Epithelial cell of esophagus (primary cell): ENCODE measurements at regions not wholly inside any gene's neighbourhood (a gene's known extent, or its start where the extent isn't known, plus 50 kb on each side); places are given as distances from the start of the nearest gene placed in this dataset.

Experiments
- DNase-seq: peaks from one replicate; pipeline ENCODE4 v3.0.0; 2010; ENCODE audit warnings: low read depth
- H3K4me3 ChIP-seq: 2 replicates; pipeline ENCODE4 v1.5.1; 2011; ENCODE audit warnings: mild to moderate bottlenecking, low read length, control low read depth
- CTCF ChIP-seq: IDR thresholded peaks from 2 replicates; pipeline ENCODE4 v1.5.1; 2011; ENCODE audit warnings: low read depth, mild to moderate bottlenecking, low read length, control low read depth, inconsistent platforms; ENCODE audit not compliant: insufficient read depth; ENCODE audit errors: missing control alignments

DNA sequence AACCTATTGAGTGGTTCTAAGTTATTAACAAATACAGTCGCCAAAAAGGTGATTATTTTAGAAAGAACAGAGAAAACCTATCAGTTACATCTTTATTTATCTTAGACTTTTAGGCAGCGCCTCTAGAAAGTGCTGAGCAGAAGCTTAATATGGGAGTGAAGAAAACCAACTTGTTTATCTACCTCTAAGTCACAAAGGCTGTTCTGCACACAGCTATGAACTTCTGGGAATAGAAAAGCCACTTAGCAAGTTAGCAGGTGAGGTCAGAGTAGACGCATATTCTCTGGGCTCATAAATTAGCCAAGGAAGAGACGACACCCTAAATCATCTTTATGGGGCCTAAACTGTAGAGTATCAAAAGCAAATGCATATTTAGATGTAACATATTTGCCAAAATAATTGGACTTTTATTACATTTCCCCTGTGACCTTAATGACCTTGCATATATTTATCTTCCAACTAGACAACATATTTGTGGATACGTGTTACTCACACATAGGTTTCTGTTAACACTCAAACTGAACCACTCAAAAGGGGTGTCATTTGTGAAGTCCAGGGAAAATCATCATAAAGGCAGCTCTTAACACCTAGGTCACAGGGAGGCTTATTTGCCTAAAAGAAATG is 267.1 kb downstream of the ADGB start:
- DNase-seq, result peak; percentile 43

DNA sequence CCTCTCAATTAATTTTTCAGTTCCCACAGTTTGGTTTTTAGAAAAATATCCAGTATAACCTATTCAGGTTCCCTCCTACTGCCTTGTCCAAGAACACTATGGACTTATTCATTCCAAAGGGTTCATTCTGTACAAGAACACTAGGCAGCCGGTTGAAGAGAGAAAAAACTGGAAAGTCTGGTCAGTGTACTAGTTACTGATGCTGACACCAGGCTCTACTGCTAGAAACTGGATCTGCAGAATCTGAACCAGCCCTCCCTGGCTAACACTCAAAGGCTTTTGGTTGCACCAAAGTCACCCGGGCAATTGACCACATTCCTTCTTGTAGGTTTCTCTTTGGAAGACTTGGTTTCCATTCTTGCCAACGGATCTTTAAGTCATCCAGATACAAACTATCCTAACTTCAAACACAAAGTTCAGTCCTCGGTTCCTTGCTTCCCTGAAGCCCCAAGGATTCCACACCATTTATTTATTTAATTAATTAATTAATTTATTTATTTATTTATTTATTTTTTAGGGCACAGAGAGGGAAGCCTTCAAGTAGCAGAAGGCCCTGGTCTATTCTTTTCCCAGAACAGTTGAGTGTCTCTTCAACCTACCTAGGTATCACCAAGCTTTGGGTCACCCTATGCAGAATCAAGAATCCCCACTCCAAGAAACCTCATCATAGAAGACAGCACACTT is 268.1 kb downstream of the ADGB start:
- peak; percentile 55 for DNase-seq
- no peak overlapping the region for H3K4me3 ChIP-seq
- TF ChIP-seq CTCF, result no peak

More for the DNA sequence above, 267.1 kb downstream of the ADGB start:
- no peak for TF ChIP-seq CTCF
- no peak overlapping the region for H3K4me3 ChIP-seq

- no peak for DNase-seq
- no peak overlapping the region for H3K4me3 ChIP-seq
- TF ChIP-seq CTCF, result no peak
Measured at GRCh38 chr6:146868671-146869209, 270.0 kb downstream of the ADGB start.

GRCh38 chr6:146870760-146871159 is 272.0 kb downstream of the ADGB start:
- no peak for TF ChIP-seq CTCF
- H3K4me3 ChIP-seq, result no peak overlapping the region
- DNase-seq, result no peak

DNA sequence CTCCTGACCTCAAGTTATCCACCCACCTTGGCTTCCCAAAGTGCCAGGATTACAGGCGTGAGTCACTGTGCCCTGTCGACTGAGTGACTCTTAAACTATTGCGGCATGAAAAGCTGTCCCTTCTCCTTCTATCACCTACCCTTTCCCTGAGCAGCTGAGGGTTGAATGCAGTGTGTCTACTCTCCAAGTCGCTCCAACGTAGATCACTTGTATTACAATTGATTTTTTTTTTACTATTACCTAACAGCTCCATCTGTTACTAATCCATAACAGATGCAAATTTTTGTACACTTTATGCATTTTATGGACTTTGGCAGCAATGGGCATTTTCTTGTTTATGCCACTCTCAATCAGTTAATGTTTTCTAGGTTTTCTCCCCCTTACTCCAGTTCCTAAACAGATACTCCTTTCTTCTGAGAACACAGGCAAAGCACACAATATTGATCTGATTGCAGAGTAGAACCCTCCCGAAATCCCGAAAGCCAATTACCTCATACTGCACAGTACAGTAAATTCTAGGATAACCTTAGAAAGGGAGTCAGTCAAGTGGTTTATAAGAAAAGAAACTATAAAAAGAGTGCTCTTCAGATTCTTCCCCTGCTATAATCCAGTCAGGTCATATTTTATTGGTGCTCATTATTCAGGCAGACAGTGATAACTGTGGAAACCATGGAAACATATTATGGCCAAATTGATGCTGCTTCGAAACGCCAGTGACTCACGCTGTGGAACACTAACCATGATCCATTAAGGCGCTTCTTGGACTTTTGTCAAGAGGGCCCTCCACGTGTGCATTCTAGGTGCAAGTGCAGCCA is 273.0 kb downstream of the ADGB start:
- DNase-seq, result no peak
- H3K4me3 ChIP-seq, result no peak overlapping the region
- TF ChIP-seq CTCF, result no peak

DNA sequence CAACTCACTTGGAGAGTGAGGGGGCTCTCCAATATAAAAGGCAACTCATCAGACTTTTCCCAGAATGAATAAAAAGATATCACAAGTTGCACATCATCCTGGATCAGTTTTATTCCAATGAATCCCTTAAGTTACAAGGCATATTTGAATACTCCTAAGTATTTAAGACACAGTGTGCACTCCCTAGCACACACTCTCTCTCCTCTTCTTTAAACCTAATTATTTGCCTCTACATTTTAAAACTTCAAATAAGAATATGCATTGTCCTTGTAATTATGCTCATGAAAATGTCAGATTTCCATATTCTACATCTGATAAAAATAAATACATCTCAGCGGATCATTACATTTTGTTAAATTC is 273.6 kb downstream of the ADGB start:
- no peak for DNase-seq
- no peak for TF ChIP-seq CTCF
- H3K4me3 ChIP-seq, result no peak overlapping the region
